ENCODE measurements at regions not wholly inside any gene's neighbourhood (a gene's known extent, or its start where the extent isn't known, plus 50 kb on each side); places are given as distances from the start of the nearest gene placed in this dataset.
"Not testable (repeated sequence)": the region's sequence is repeated elsewhere in the genome, so short reads cannot be mapped to it uniquely, and the experiment has no call there.

GRCh38 chr3:65303431-65303830 lies 615.6 kb upstream of the ADAMTS9 start:
- DNase-seq, result no peak
- Mint-ChIP-seq H3K4me1 (no peaks in the 10 kb centered on the region), H3K9me3 (peaks cover 1% of the 10 kb centered on the region), H3K27me3 (no peaks in the 10 kb centered on the region), H3K4me3 (no peak overlapping the region), H3K27ac (no peak overlapping the region), H3K36me3 (no peaks in the 10 kb centered on the region)
- CTCF ChIA-PET, result no interaction called here

GRCh38 chr3:65291448-65292125 lies 603.8 kb upstream of the ADAMTS9 start:
- H3K36me3 Mint-ChIP-seq, result no peaks in the 10 kb centered on the region
- H3K27me3 Mint-ChIP-seq, result no peaks in the 10 kb centered on the region
- no peaks in the 10 kb centered on the region for H3K4me1 Mint-ChIP-seq
- no peaks in the 10 kb centered on the region for H3K9me3 Mint-ChIP-seq
- no peak for DNase-seq
- H3K4me3 Mint-ChIP-seq, result no peak overlapping the region
- no peak overlapping the region for H3K27ac Mint-ChIP-seq
- CTCF ChIA-PET, result no interaction called here

DNA sequence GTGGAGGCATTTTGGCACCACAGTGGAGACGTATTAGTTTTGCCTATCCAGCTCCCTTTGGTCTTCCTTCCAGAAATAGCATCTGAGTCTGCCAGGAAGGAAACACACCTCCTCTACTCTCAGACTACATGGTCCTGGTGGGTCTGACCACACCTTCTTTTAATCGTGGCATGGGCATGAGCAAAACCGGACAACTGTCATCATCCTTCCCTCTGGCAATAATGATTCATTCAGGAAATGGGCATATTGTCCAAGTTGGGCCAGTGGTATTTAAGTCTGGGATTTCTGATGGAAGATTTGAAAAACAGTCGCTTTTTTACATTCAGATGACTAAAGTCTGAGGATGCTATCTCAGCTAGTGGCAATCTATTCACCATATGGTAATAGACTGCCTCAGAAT lies 601.0 kb upstream of the ADAMTS9 start:
- no peak overlapping the region for H3K4me3 Mint-ChIP-seq
- CTCF ChIA-PET, result no interaction called here
- H3K9me3 Mint-ChIP-seq, result no peaks in the 10 kb centered on the region
- H3K36me3 Mint-ChIP-seq, result no peaks in the 10 kb centered on the region
- DNase-seq, result no peak
- no peak overlapping the region for H3K27ac Mint-ChIP-seq
- H3K4me1 Mint-ChIP-seq, result no peaks in the 10 kb centered on the region
- no peaks in the 10 kb centered on the region for H3K27me3 Mint-ChIP-seq

DNA sequence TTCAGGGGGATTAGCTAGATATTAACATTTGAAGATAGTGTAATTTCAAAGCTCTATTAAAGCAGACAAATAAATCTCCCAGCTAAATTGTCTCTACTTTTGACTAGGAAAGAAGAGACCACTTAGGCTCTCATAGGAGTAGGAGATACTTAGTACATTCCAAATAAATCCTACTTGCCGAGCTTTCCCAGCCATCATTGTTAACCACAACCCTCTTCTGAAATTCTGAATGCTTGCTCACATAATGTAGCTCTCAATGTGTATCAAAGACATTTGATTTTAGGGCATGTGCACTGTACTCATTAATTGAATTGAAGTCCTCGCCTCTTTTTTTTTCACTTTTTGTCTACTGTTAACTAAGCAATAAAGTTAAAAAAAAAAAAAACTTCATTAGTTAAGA lies 598.2 kb upstream of the ADAMTS9 start:
- no peaks in the 10 kb centered on the region for H3K4me1 Mint-ChIP-seq
- DNase-seq, result no peak
- CTCF ChIA-PET, result no interaction called here
- no peak overlapping the region for H3K27ac Mint-ChIP-seq
- no peak overlapping the region for H3K4me3 Mint-ChIP-seq
- H3K9me3 Mint-ChIP-seq, result no peaks in the 10 kb centered on the region
- H3K27me3 Mint-ChIP-seq, result no peaks in the 10 kb centered on the region
- H3K36me3 Mint-ChIP-seq, result no peaks in the 10 kb centered on the region

- Mint-ChIP-seq H3K4me3 (no peak overlapping the region), H3K36me3 (no peaks in the 10 kb centered on the region), H3K27ac (no peak overlapping the region), H3K4me1 (no peaks in the 10 kb centered on the region), H3K27me3 (no peaks in the 10 kb centered on the region), H3K9me3 (no peaks in the 10 kb centered on the region)
- DNase-seq, result no peak
- CTCF ChIA-PET, result no interaction called here
These were observed 597.2 kb upstream of the ADAMTS9 start for GRCh38 chr3:65284961-65285360.

DNA sequence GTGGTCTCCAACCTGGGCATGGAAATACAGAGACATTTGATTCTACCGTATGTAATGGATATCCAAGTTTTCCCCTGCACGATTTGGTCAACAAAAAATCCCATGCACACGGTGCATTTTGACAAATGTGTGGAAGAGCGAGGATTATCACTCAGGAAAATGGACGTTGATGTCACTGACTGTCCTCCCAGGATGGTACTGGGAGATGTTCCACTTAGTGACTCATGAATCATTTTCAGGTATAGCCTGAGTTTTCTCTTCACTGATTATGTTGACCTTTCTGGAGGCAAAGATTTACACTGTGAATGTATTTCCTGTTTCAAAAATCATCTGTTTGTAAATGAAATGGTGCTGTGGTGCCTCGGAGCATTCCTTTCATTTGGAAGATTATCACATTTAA lies 596.7 kb upstream of the ADAMTS9 start:
- Mint-ChIP-seq H3K4me1 (no peaks in the 10 kb centered on the region), H3K27me3 (no peaks in the 10 kb centered on the region), H3K36me3 (no peaks in the 10 kb centered on the region), H3K9me3 (no peaks in the 10 kb centered on the region), H3K27ac (no peak overlapping the region), H3K4me3 (no peak overlapping the region)
- CTCF ChIA-PET, result no interaction called here
- no peak for DNase-seq

DNA sequence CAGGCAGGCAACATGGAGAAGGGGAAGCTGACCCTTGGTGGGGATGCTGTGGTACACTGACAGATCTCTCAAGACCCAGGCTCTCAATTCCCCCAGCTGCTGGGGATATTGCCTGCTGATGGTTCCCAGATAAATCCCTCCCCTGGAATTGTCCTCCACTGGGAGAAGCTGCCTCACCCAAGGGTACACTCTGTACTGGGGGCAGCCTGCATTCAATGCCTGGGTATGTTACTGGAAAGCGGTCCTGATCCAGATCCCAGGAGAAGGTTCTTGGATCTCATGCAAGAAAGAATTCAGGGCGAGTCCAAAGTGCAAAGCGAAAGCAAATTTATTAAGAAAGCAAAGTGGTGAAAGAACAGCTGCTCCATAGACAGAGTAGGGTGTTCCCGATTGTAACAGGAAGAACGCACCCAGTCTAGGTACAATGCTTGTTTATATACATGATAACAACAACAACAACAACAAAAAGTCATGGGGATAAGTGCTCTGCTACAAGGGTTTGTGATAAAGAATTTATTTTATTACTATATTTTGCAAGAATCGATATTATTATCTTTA lies 591.5 kb upstream of the ADAMTS9 start:
- H3K4me1 Mint-ChIP-seq, result no peaks in the 10 kb centered on the region
- H3K36me3 Mint-ChIP-seq, result no peaks in the 10 kb centered on the region
- H3K27me3 Mint-ChIP-seq, result no peaks in the 10 kb centered on the region
- no peaks in the 10 kb centered on the region for H3K9me3 Mint-ChIP-seq
- CTCF ChIA-PET, result no interaction called here
- H3K4me3 Mint-ChIP-seq, result no peak overlapping the region
- H3K27ac Mint-ChIP-seq, result no peak overlapping the region
- no peak for DNase-seq

- no peak overlapping the region for H3K27ac Mint-ChIP-seq
- no peaks in the 10 kb centered on the region for H3K9me3 Mint-ChIP-seq
- CTCF ChIA-PET, result no interaction called here
- DNase-seq, result no peak
- no peaks in the 10 kb centered on the region for H3K4me1 Mint-ChIP-seq
- H3K4me3 Mint-ChIP-seq, result no peak overlapping the region
- H3K36me3 Mint-ChIP-seq, result no peaks in the 10 kb centered on the region
- no peaks in the 10 kb centered on the region for H3K27me3 Mint-ChIP-seq
These were observed 590.0 kb upstream of the ADAMTS9 start for GRCh38 chr3:65277798-65278197.

DNA sequence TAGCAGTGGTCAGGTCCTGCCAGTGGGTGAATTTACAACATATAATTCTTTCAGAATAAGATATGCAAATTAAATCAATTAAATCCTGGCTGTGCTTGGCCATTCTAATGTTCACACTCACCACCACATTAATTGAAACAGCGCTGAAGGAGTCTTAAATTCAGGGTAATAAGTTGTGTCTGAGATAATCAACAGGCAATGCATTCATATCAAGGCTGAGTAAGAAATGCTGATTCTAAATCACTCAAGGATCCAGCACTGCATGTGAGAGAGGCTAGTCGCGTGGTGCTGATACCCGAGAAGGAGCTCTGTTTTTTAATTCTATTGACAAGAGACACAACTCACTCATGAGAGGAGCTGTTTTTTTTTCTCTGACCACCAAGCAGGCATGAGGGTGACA lies 588.8 kb upstream of the ADAMTS9 start:
- Mint-ChIP-seq H3K4me1 (no peaks in the 10 kb centered on the region), H3K4me3 (no peak overlapping the region), H3K9me3 (no peaks in the 10 kb centered on the region), H3K27ac (no peak overlapping the region), H3K27me3 (no peaks in the 10 kb centered on the region), H3K36me3 (no peaks in the 10 kb centered on the region)
- CTCF ChIA-PET, result no interaction called here
- DNase-seq, result no peak

DNA sequence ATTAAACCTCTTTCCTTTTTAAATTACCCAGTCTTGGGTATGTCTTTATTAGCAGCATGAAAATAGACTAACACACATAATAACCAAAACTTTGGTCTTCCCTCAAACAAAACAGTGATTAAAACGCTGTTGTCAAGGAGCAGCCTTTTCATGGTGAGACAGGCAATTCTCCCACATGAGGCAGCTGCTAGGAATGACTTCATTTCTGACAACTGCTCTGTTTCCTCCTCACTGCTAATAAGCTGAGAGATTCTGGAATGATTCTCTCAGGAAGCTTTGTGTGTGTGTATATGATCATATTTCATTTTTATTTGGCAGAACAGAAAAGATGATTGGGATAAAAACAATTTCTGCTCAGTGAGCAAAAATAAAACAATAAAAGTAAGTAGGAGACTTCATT lies 580.6 kb upstream of the ADAMTS9 start:
- H3K4me3 Mint-ChIP-seq, result no peak overlapping the region
- no peaks in the 10 kb centered on the region for H3K27me3 Mint-ChIP-seq
- H3K36me3 Mint-ChIP-seq, result no peaks in the 10 kb centered on the region
- CTCF ChIA-PET, result no interaction called here
- no peak for DNase-seq
- no peak overlapping the region for H3K27ac Mint-ChIP-seq
- peaks cover 5% of the 10 kb centered on the region for H3K9me3 Mint-ChIP-seq
- no peaks in the 10 kb centered on the region for H3K4me1 Mint-ChIP-seq

- Mint-ChIP-seq H3K4me1 (no peaks in the 10 kb centered on the region), H3K4me3 (no peak overlapping the region), H3K27me3 (no peaks in the 10 kb centered on the region), H3K9me3 (peaks cover 5% of the 10 kb centered on the region), H3K36me3 (no peaks in the 10 kb centered on the region), H3K27ac (no peak overlapping the region)
- no peak for DNase-seq
- CTCF ChIA-PET, result no interaction called here
These were observed 578.3 kb upstream of the ADAMTS9 start for GRCh38 chr3:65265942-65266590.

DNA sequence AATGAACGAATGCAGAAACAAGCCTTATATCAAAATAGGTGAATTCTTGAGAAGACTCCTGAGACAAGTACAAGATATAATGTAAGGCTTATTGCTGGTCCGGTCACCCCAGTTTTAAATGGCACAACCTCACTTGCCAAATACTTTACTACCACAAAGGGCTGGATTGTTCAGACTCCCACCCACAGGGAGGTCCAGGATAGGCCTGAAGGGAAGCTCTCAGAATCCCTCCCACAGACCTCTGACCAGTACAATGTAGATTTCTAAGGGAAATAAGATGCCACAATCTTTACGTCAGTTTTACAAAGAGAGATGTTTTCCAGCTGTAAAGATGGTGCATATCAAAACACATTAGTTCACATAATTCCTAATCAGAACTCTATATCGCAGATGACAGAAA lies 577.7 kb upstream of the ADAMTS9 start:
- Mint-ChIP-seq H3K27ac (no peak overlapping the region), H3K4me1 (no peaks in the 10 kb centered on the region), H3K36me3 (no peaks in the 10 kb centered on the region), H3K9me3 (peaks cover 5% of the 10 kb centered on the region), H3K4me3 (no peak overlapping the region), H3K27me3 (no peaks in the 10 kb centered on the region)
- CTCF ChIA-PET, result no interaction called here
- DNase-seq, result no peak

GRCh38 chr3:65262548-65262947 lies 574.7 kb upstream of the ADAMTS9 start:
- H3K27ac Mint-ChIP-seq, result no peak overlapping the region
- H3K9me3 Mint-ChIP-seq, result no peaks in the 10 kb centered on the region
- no peaks in the 10 kb centered on the region for H3K4me1 Mint-ChIP-seq
- no peaks in the 10 kb centered on the region for H3K36me3 Mint-ChIP-seq
- DNase-seq, result no peak
- CTCF ChIA-PET, result no interaction called here
- H3K27me3 Mint-ChIP-seq, result no peaks in the 10 kb centered on the region
- H3K4me3 Mint-ChIP-seq, result no peak overlapping the region

- CTCF ChIA-PET, result no interaction called here
- H3K27ac Mint-ChIP-seq, result no peak overlapping the region
- H3K27me3 Mint-ChIP-seq, result no peaks in the 10 kb centered on the region
- no peak for DNase-seq
- peaks cover 2% of the 10 kb centered on the region for H3K9me3 Mint-ChIP-seq
- H3K4me1 Mint-ChIP-seq, result no peaks in the 10 kb centered on the region
- no peak overlapping the region for H3K4me3 Mint-ChIP-seq
- no peaks in the 10 kb centered on the region for H3K36me3 Mint-ChIP-seq
These were observed 572.1 kb upstream of the ADAMTS9 start for GRCh38 chr3:65259946-65260345.

DNA sequence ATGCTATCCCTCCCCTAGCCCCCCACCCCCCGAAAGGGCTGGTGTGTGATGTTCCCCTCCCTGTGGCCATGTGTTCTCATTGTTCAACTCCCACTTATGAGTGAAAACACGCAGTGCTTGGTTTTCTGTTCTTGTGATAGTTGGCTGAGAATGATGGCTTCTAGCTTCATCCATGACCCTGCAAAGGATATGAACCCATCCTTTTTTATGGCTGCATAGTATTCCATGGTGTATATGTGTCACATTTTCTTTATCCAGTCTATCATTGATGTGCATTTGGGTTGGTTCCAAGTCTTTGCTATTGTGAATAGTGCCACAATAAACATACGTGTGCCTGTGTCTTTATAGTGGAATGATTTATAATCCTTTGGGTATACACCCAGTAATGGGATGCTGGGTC lies 565.1 kb upstream of the ADAMTS9 start:
- H3K27me3 Mint-ChIP-seq, H3K36me3 Mint-ChIP-seq, H3K4me1 Mint-ChIP-seq, H3K9me3 Mint-ChIP-seq, H3K27ac Mint-ChIP-seq, CTCF ChIA-PET, DNase-seq, H3K4me3 Mint-ChIP-seq: not testable (repeated sequence)
